OCI-LY1 (cell line): ENCODE measurements at regions not wholly inside any gene's neighbourhood (a gene's known extent, or its start where the extent isn't known, plus 50 kb on each side); places are given as distances from the start of the nearest gene placed in this dataset.

Source experiments
- H2AFZ ChIP-seq: fragments of 200-600 bp; sonication (generic), shearing (Covaris generic); 2 replicates; pipeline ENCODE4 v1.6.0; 2014; ENCODE audit warnings: antibody characterized with exemption, mild to moderate bottlenecking, low read length
- H3F3A ChIP-seq: fragments of 200-600 bp; sonication (generic), shearing (Covaris generic); 2 replicates; pipeline ENCODE4 v1.6.0; 2014; ENCODE audit warnings: mild to moderate bottlenecking, antibody characterized with exemption, low read length, moderate library complexity; ENCODE audit not compliant: insufficient read depth
- H3K27ac ChIP-seq: fragments of 200-600 bp; sonication (generic); 2 replicates; pipeline ENCODE4 v1.5.1; 2014; ENCODE audit warnings: low read length, mixed run types, mild to moderate bottlenecking, low read depth; ENCODE audit not compliant: poor library complexity, severe bottlenecking
- H3K27me3 ChIP-seq: fragments of 200-600 bp; sonication (generic); 2 replicates; pipeline ENCODE4 v1.6.0; 2014; ENCODE audit warnings: antibody characterized with exemption, mild to moderate bottlenecking, low read length, moderate library complexity; ENCODE audit not compliant: insufficient read depth
- H3K36me3 ChIP-seq: fragments of 200-600 bp; sonication (generic); 2 replicates; pipeline ENCODE4 v1.6.1; 2014; ENCODE audit warnings: mild to moderate bottlenecking, antibody characterized with exemption, low read length, moderate library complexity, mixed read lengths; ENCODE audit not compliant: insufficient read depth
- H3K4me1 ChIP-seq: fragments of 200-600 bp; sonication (generic); 2 replicates; pipeline ENCODE4 v1.5.1; 2014; ENCODE audit warnings: mild to moderate bottlenecking, low read length, moderate library complexity; ENCODE audit not compliant: insufficient read depth, severe bottlenecking
- H3K4me2 ChIP-seq: fragments of 200-600 bp; sonication (generic), shearing (Covaris generic); 2 replicates; pipeline ENCODE4 v1.6.1; 2014; ENCODE audit warnings: low read length
- H3K4me3 ChIP-seq: fragments of 200-600 bp; sonication (generic); 2 replicates; pipeline ENCODE4 v1.5.1; 2014; ENCODE audit warnings: low read length, low read depth, mild to moderate bottlenecking, mixed read lengths; ENCODE audit not compliant: poor library complexity, severe bottlenecking
- H3K79me2 ChIP-seq: fragments of 200-600 bp; shearing (Covaris generic); 2 replicates; pipeline ENCODE4 v1.6.1; 2016; ENCODE audit warnings: mixed run types, low read length, mixed read lengths; ENCODE audit not compliant: insufficient read depth
- H3K9ac ChIP-seq: fragments of 200-600 bp; sonication (generic), shearing (Covaris generic); 2 replicates; pipeline ENCODE4 v1.6.1; 2014; ENCODE audit warnings: mild to moderate bottlenecking, low read length, mixed read lengths
- H3K9me2 ChIP-seq: fragments of 200-600 bp; sonication (generic), shearing (Covaris generic); 2 replicates; pipeline ENCODE4 v1.6.1; 2014; ENCODE audit warnings: low read depth, mild to moderate bottlenecking, low read length, mixed read lengths
- H3K9me3 ChIP-seq: fragments of 200-600 bp; shearing (Covaris generic); 2 replicates; pipeline ENCODE4 v1.6.1; 2014; ENCODE audit warnings: low read length, mixed read lengths
- H4K20me1 ChIP-seq: fragments of 200-600 bp; sonication (generic), shearing (Covaris generic); 2 replicates; pipeline ENCODE4 v1.6.0; 2016; ENCODE audit warnings: mild to moderate bottlenecking, low read length; ENCODE audit not compliant: insufficient read depth
- EZH2 ChIP-seq: fragments of 200-600 bp; sonication (generic), shearing (Covaris generic); IDR thresholded peaks from 2 replicates; pipeline ENCODE4 v1.8.0; 2017; ENCODE audit warnings: borderline replicate concordance, mixed run types, mild to moderate bottlenecking, antibody characterized with exemption, low read length, moderate library complexity, mixed read lengths
- TF ChIP-seq, protein P1 (sequence below): fragments of 200-600 bp; sonication (generic), shearing (Covaris generic); IDR thresholded peaks from 2 replicates; pipeline ENCODE4 v1.5.1; 2017; ENCODE audit warnings: mild to moderate bottlenecking, antibody characterized with exemption, low read length, moderate library complexity, mixed read lengths

DNA sequence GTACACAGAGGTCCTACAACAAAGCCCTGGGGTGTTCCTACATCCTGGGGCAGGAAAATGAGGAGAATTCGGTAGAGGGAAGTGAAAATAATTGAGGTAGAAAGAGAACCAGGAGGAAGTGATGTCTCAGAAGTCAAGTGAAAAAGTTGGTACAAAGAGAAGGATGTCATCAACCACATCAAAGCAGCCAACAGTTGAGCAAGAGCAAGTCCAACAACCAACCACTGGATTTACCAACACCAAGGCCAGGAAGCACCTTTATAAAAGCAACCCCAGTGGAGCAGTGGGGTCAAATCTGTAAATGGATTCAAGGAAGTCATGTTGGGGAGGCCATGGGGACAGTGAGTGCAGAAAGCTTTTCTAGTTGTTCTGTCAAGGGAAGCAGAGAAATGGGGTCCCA is 360.4 kb downstream of the ZNF516 start:
- Histone ChIP-seq H3K27ac (no peak overlapping the region), H3K9me3 (no peaks in the 10 kb centered on the region)
- TF ChIP-seq, protein P1, sequence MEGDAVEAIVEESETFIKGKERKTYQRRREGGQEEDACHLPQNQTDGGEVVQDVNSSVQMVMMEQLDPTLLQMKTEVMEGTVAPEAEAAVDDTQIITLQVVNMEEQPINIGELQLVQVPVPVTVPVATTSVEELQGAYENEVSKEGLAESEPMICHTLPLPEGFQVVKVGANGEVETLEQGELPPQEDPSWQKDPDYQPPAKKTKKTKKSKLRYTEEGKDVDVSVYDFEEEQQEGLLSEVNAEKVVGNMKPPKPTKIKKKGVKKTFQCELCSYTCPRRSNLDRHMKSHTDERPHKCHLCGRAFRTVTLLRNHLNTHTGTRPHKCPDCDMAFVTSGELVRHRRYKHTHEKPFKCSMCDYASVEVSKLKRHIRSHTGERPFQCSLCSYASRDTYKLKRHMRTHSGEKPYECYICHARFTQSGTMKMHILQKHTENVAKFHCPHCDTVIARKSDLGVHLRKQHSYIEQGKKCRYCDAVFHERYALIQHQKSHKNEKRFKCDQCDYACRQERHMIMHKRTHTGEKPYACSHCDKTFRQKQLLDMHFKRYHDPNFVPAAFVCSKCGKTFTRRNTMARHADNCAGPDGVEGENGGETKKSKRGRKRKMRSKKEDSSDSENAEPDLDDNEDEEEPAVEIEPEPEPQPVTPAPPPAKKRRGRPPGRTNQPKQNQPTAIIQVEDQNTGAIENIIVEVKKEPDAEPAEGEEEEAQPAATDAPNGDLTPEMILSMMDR: no peak
- no peak for TF ChIP-seq EZH2

DNA sequence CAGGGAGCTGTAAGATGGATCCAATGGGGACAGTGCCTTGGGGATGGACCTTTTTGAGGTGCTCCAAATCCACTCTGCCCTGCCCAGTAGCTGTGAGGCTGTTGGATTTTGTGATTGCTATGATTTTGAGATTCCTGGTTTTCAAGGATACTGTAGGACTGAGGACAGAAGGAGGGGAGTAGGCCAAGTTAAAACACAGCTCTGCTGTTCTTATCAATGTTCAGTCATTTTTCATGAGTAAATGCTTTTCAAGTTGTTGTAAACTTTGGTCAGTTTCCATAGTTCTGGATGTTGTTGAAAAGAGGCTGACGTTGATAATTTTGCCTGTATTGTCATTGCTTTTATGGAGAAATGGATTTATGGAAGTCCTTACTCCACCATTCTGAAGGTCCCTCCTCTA is 361.2 kb downstream of the ZNF516 start:
- H3K79me2 ChIP-seq: no peaks in the 10 kb centered on the region
- H2AFZ ChIP-seq: no peak overlapping the region
- H4K20me1 ChIP-seq: no peaks in the 10 kb centered on the region
- H3K36me3 ChIP-seq: no peaks in the 10 kb centered on the region
- H3K9ac ChIP-seq: no peak overlapping the region
- no peak overlapping the region for H3K27ac ChIP-seq
- no peaks in the 10 kb centered on the region for H3F3A ChIP-seq
- no peaks in the 10 kb centered on the region for H3K4me1 ChIP-seq
- H3K27me3 ChIP-seq: no peaks in the 10 kb centered on the region
- H3K9me3 ChIP-seq: no peaks in the 10 kb centered on the region
- H3K4me2 ChIP-seq: no peak overlapping the region
- no peaks in the 10 kb centered on the region for H3K9me2 ChIP-seq
- no peak for TF ChIP-seq EZH2
- TF ChIP-seq, protein P1: no peak
- no peak overlapping the region for H3K4me3 ChIP-seq

More for the DNA sequence above, 360.4 kb downstream of the ZNF516 start:
- H3F3A ChIP-seq: no peaks in the 10 kb centered on the region
- no peak overlapping the region for H3K4me3 ChIP-seq
- no peaks in the 10 kb centered on the region for H4K20me1 ChIP-seq
- H3K79me2 ChIP-seq: no peaks in the 10 kb centered on the region
- no peaks in the 10 kb centered on the region for H3K9me2 ChIP-seq
- H3K27me3 ChIP-seq: no peaks in the 10 kb centered on the region
- no peaks in the 10 kb centered on the region for H3K4me1 ChIP-seq
- no peaks in the 10 kb centered on the region for H3K36me3 ChIP-seq
- H3K9ac ChIP-seq: no peak overlapping the region
- no peak overlapping the region for H3K4me2 ChIP-seq
- no peak overlapping the region for H2AFZ ChIP-seq

DNA sequence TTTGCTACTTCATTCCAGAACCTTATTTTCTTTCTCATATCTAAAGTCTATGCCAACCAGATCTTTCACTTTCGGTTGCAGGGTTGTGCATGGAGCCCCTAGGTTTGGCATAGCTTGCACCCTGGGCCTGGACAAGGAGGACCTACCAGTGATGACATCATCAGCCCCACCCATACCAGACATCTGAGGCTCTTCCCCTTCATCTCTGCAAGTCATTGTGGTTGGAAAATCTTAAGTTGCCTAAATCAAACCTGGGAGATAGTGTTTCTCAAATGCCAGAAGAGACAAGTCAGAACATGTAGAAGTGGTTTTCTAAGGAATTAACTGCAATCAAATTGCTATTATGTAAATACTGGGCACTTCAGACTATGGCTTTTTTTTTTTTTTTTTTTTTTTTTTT is 363.3 kb downstream of the ZNF516 start:
- Histone ChIP-seq H3K9ac (no peak overlapping the region), H3K79me2 (no peaks in the 10 kb centered on the region), H2AFZ (no peak overlapping the region), H3K4me3 (no peak overlapping the region), H3K27me3 (no peaks in the 10 kb centered on the region), H3F3A (no peaks in the 10 kb centered on the region), H3K4me1 (no peaks in the 10 kb centered on the region), H3K9me2 (no peaks in the 10 kb centered on the region), H4K20me1 (no peaks in the 10 kb centered on the region), H3K27ac (no peak overlapping the region), H3K9me3 (no peaks in the 10 kb centered on the region), H3K36me3 (no peaks in the 10 kb centered on the region), H3K4me2 (no peak overlapping the region)
- TF ChIP-seq EZH2: no peak
- TF ChIP-seq, protein P1: no peak
